ENCODE measurements at regions not wholly inside any gene's neighbourhood (a gene's known extent, or its start where the extent isn't known, plus 50 kb on each side); places are given as distances from the start of the nearest gene placed in this dataset.
"Not testable (repeated sequence)": the region's sequence is repeated elsewhere in the genome, so short reads cannot be mapped to it uniquely, and the experiment has no call there.

GRCh38 chr9:129553277-129553676, 67.6 kb downstream of the C9orf50 start:
- H3K4me3 ChIP-seq (ENCODE audit: low read length in 2 of 2): no peak overlapping the region
- H3K9ac ChIP-seq (ENCODE audit: low read length in 2 of 2): no peak overlapping the region
- H3K27me3 ChIP-seq (ENCODE audit: control insufficient read depth in 1 of 2, insufficient read depth in 2 of 2, low read length in 2 of 2): no peaks in the 10 kb centered on the region
- H3K27ac ChIP-seq (ENCODE audit: low read length): no peak overlapping the region
- H3K36me3 ChIP-seq (ENCODE audit: control insufficient read depth in 2 of 2, insufficient read depth in 2 of 2, low read length in 2 of 2): no peaks in the 10 kb centered on the region
- no peaks in the 10 kb centered on the region for H3K9me3 ChIP-seq (ENCODE audit: control insufficient read depth in 2 of 2, low read length in 2 of 2)
- H3K4me1 ChIP-seq (ENCODE audit: control insufficient read depth, insufficient read depth, low read length): peaks cover 12% of the 10 kb centered on the region

DNA sequence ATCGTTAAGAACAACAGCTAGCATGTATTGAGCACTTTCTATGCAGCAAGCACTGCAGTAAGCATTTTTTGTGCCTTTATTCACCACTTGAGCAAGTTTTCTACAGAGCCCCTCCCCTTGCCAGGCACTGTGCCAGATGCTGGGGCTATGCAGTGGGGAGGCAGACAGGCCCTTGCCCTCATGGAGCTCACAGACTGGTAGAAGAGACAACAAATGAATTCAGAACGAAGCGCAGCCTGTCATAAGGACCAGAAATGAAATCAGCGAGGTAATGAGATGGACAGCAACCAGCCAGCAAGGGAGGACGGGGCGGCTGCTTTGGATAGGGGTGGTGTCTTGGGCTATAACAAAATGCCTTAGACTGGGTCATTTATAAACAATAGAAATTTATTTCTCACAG, 68.8 kb downstream of the C9orf50 start:
- Histone ChIP-seq H3K9me3 (ENCODE audit: control insufficient read depth in 2 of 2, low read length in 2 of 2) (no peaks in the 10 kb centered on the region), H3K27ac (ENCODE audit: low read length) (no peak overlapping the region), H3K36me3 (ENCODE audit: control insufficient read depth in 2 of 2, insufficient read depth in 2 of 2, low read length in 2 of 2) (no peaks in the 10 kb centered on the region), H3K4me3 (ENCODE audit: low read length in 2 of 2) (no peak overlapping the region), H3K4me1 (ENCODE audit: control insufficient read depth, insufficient read depth, low read length) (peaks cover 12% of the 10 kb centered on the region), H3K9ac (ENCODE audit: low read length in 2 of 2) (no peak overlapping the region), H3K27me3 (ENCODE audit: control insufficient read depth in 1 of 2, insufficient read depth in 2 of 2, low read length in 2 of 2) (no peaks in the 10 kb centered on the region)

GRCh38 chr9:129551393-129551973, 69.4 kb downstream of the C9orf50 start:
- H3K4me1 ChIP-seq (ENCODE audit: control insufficient read depth, insufficient read depth, low read length): peaks cover 12% of the 10 kb centered on the region
- H3K36me3 ChIP-seq (ENCODE audit: control insufficient read depth in 2 of 2, insufficient read depth in 2 of 2, low read length in 2 of 2): no peaks in the 10 kb centered on the region
- no peak overlapping the region for H3K9ac ChIP-seq (ENCODE audit: low read length in 2 of 2)
- H3K27ac ChIP-seq (ENCODE audit: low read length): no peak overlapping the region
- no peaks in the 10 kb centered on the region for H3K9me3 ChIP-seq (ENCODE audit: control insufficient read depth in 2 of 2, low read length in 2 of 2)
- no peaks in the 10 kb centered on the region for H3K27me3 ChIP-seq (ENCODE audit: control insufficient read depth in 1 of 2, insufficient read depth in 2 of 2, low read length in 2 of 2)
- H3K4me3 ChIP-seq (ENCODE audit: low read length in 2 of 2): no peak overlapping the region

- peaks cover 12% of the 10 kb centered on the region for H3K4me1 ChIP-seq (ENCODE audit: control insufficient read depth, insufficient read depth, low read length)
- not testable (repeated sequence) for H3K27ac ChIP-seq (ENCODE audit: low read length); H3K4me3 ChIP-seq (ENCODE audit: low read length in 2 of 2); H3K9ac ChIP-seq (ENCODE audit: low read length in 2 of 2); H3K9me3 ChIP-seq (ENCODE audit: control insufficient read depth in 2 of 2, low read length in 2 of 2); H3K27me3 ChIP-seq (ENCODE audit: control insufficient read depth in 1 of 2, insufficient read depth in 2 of 2, low read length in 2 of 2); H3K36me3 ChIP-seq (ENCODE audit: control insufficient read depth in 2 of 2, insufficient read depth in 2 of 2, low read length in 2 of 2)
Observed at GRCh38 chr9:129550977-129551376, 69.9 kb downstream of the C9orf50 start.

GRCh38 chr9:129550199-129550839, 70.6 kb downstream of the C9orf50 start:
- Histone ChIP-seq H3K4me3 (ENCODE audit: low read length in 2 of 2) (peak overlapping the region; percentile 48 to 69), H3K9ac (ENCODE audit: low read length in 2 of 2) (peak overlapping the region; percentile 73 to 83), H3K9me3 (ENCODE audit: control insufficient read depth in 2 of 2, low read length in 2 of 2) (no peaks in the 10 kb centered on the region)

GRCh38 chr9:129549684-129550083, 71.2 kb downstream of the C9orf50 start:
- H3K4me1 ChIP-seq (ENCODE audit: control insufficient read depth, insufficient read depth, low read length): peaks cover 12% of the 10 kb centered on the region
- H3K36me3 ChIP-seq (ENCODE audit: control insufficient read depth in 2 of 2, insufficient read depth in 2 of 2, low read length in 2 of 2): no peaks in the 10 kb centered on the region
- no peaks in the 10 kb centered on the region for H3K27me3 ChIP-seq (ENCODE audit: control insufficient read depth in 1 of 2, insufficient read depth in 2 of 2, low read length in 2 of 2)
- H3K4me3 ChIP-seq (ENCODE audit: low read length in 2 of 2): peak overlapping the region; percentile 48 to 69
- H3K9me3 ChIP-seq (ENCODE audit: control insufficient read depth in 2 of 2, low read length in 2 of 2): no peaks in the 10 kb centered on the region
- peak overlapping the region; percentile 49 for H3K27ac ChIP-seq (ENCODE audit: low read length)
- H3K9ac ChIP-seq (ENCODE audit: low read length in 2 of 2): peak overlapping the region; percentile 36 to 83

More at GRCh38 chr9:129550199-129550839, 70.6 kb downstream of the C9orf50 start:
- Histone ChIP-seq H3K27ac (ENCODE audit: low read length) (peak overlapping the region; percentile 60), H3K27me3 (ENCODE audit: control insufficient read depth in 1 of 2, insufficient read depth in 2 of 2, low read length in 2 of 2) (no peaks in the 10 kb centered on the region), H3K4me1 (ENCODE audit: control insufficient read depth, insufficient read depth, low read length) (peaks cover 12% of the 10 kb centered on the region), H3K36me3 (ENCODE audit: control insufficient read depth in 2 of 2, insufficient read depth in 2 of 2, low read length in 2 of 2) (no peaks in the 10 kb centered on the region)

DNA sequence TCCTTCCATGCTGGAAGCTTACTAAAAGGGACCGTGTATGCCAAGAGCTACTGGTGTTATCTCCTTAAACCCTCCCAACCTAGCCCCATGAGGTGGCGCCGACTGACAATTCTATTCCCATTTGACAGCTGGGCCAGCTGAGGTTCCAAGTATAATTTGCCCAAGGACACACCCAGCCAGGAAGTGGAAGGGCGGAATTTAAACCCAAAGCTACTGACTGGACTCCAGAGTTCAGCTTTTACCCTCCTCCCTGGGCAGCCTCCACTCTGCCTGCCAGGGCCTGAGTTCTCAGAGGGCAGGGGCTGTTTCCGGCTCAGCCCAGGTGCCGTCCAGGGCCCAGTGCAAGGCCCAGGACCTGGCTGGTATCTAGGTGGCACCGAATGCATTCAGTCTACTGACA, 71.8 kb downstream of the C9orf50 start:
- Histone ChIP-seq H3K36me3 (ENCODE audit: control insufficient read depth in 2 of 2, insufficient read depth in 2 of 2, low read length in 2 of 2) (no peaks in the 10 kb centered on the region), H3K4me3 (ENCODE audit: low read length in 2 of 2) (peak overlapping the region in 1 of 2 donors; percentile 69), H3K9me3 (ENCODE audit: control insufficient read depth in 2 of 2, low read length in 2 of 2) (no peaks in the 10 kb centered on the region), H3K27me3 (ENCODE audit: control insufficient read depth in 1 of 2, insufficient read depth in 2 of 2, low read length in 2 of 2) (no peaks in the 10 kb centered on the region), H3K9ac (ENCODE audit: low read length in 2 of 2) (peak overlapping the region; percentile 36 to 83), H3K27ac (ENCODE audit: low read length) (peak overlapping the region; percentile 53), H3K4me1 (ENCODE audit: control insufficient read depth, insufficient read depth, low read length) (peaks cover 12% of the 10 kb centered on the region)

DNA sequence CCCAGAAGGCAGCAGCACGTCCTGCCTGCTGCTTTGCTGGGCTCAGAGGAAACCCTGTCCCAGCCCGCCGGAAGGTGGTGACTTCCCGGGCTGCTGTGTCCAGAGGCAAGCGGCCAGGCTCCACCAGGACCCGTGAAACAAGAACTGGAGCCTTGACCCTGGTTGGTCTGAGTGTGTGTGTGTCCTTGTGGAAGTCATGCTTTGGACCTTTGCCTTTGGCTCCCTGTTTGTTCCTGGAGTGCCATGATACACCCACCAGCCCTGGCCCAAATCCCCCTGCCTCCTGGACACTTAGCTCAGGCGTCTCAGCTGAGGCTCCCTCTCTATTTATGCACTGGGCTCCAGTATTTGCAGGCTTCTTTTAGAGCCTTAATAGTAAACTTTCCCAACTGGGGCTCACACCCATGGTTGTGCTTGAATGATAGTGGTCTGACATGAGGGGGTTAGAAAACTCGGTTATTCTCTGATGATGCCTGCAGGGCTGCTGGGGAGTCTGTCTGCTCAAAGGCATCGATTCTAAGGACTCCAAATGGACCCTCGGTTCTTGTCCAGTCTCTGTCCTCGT, 72.2 kb downstream of the C9orf50 start:
- Histone ChIP-seq H3K27ac (ENCODE audit: low read length) (peak overlapping the region; percentile 53), H3K27me3 (ENCODE audit: control insufficient read depth in 1 of 2, insufficient read depth in 2 of 2, low read length in 2 of 2) (no peaks in the 10 kb centered on the region), H3K9ac (ENCODE audit: low read length in 2 of 2) (no peak overlapping the region), H3K9me3 (ENCODE audit: control insufficient read depth in 2 of 2, low read length in 2 of 2) (no peaks in the 10 kb centered on the region), H3K4me1 (ENCODE audit: control insufficient read depth, insufficient read depth, low read length) (peaks cover 12% of the 10 kb centered on the region), H3K36me3 (ENCODE audit: control insufficient read depth in 2 of 2, insufficient read depth in 2 of 2, low read length in 2 of 2) (no peaks in the 10 kb centered on the region), H3K4me3 (ENCODE audit: low read length in 2 of 2) (no peak overlapping the region)

DNA sequence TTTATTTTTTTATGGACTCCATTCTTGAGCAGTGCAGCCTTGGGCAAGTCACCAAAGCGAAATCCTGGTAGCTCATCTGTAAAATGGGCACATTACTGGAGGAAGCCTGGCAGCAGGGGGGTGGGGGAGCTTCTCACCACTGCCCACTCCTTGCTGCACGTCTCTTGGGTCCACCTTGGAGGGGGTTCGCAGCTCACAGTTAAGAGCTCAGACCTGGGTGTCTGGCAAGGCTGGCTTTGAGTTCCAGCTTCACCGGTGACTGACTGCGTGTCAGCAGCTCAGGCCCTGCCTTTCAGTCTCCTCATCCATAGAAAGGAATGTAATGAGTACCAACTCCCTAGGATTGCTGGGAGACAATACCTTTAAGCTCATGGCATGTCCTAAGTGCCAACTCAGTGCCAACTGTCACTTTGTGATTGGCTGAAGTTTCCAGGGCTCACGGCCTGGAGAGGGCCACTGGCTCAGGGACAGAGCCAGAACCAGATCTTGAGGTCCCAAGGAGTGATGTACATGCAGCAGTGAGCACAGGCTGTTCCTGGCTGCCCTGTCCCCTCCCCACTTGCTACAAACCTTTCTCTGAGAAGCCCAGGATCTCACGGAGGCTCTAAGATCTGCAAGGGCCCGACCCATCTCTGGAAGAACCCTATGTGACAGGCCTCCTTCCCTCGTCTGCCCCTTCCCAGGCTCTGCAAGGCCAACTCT, 72.9 kb downstream of the C9orf50 start:
- Histone ChIP-seq H3K4me1 (ENCODE audit: control insufficient read depth, insufficient read depth, low read length) (peaks cover 12% of the 10 kb centered on the region), H3K9ac (ENCODE audit: low read length in 2 of 2) (no peak overlapping the region), H3K9me3 (ENCODE audit: control insufficient read depth in 2 of 2, low read length in 2 of 2) (no peaks in the 10 kb centered on the region), H3K4me3 (ENCODE audit: low read length in 2 of 2) (no peak overlapping the region), H3K36me3 (ENCODE audit: control insufficient read depth in 2 of 2, insufficient read depth in 2 of 2, low read length in 2 of 2) (no peaks in the 10 kb centered on the region), H3K27me3 (ENCODE audit: control insufficient read depth in 1 of 2, insufficient read depth in 2 of 2, low read length in 2 of 2) (no peaks in the 10 kb centered on the region), H3K27ac (ENCODE audit: low read length) (no peak overlapping the region)

GRCh38 chr9:129547063-129547462, 73.8 kb downstream of the C9orf50 start:
- no peak overlapping the region for H3K9ac ChIP-seq (ENCODE audit: low read length in 2 of 2)
- no peak overlapping the region for H3K4me3 ChIP-seq (ENCODE audit: low read length in 2 of 2)
- no peak overlapping the region for H3K27ac ChIP-seq (ENCODE audit: low read length)
- H3K4me1 ChIP-seq (ENCODE audit: control insufficient read depth, insufficient read depth, low read length): peaks cover 12% of the 10 kb centered on the region
- no peaks in the 10 kb centered on the region for H3K36me3 ChIP-seq (ENCODE audit: control insufficient read depth in 2 of 2, insufficient read depth in 2 of 2, low read length in 2 of 2)
- no peaks in the 10 kb centered on the region for H3K27me3 ChIP-seq (ENCODE audit: control insufficient read depth in 1 of 2, insufficient read depth in 2 of 2, low read length in 2 of 2)
- H3K9me3 ChIP-seq (ENCODE audit: control insufficient read depth in 2 of 2, low read length in 2 of 2): no peaks in the 10 kb centered on the region

All from stomach smooth muscle (tissue), 2 donors.